Neural crest cell (in vitro differentiated cells): ENCODE measurements at regions not wholly inside any gene's neighbourhood (a gene's known extent, or its start where the extent isn't known, plus 50 kb on each side); places are given as distances from the start of the nearest gene placed in this dataset.

Experiments used
- DNase-seq: peaks from one replicate; pipeline ENCODE4 v3.0.0; 2021; ENCODE audit warnings: low read depth, mixed read lengths, low spot score
- H3K27ac Mint-ChIP-seq: one replicate; pipeline ENCODE4 v1.8.0; 2021; ENCODE audit warnings: mild to moderate bottlenecking, mixed read lengths; ENCODE audit not compliant: unreplicated experiment
- H3K27me3 Mint-ChIP-seq: 2 replicates; pipeline ENCODE4 v1.8.0; 2021; ENCODE audit warnings: low read depth, mild to moderate bottlenecking, mixed read lengths
- H3K36me3 Mint-ChIP-seq: 2 replicates; pipeline ENCODE4 v1.8.0; 2021; ENCODE audit warnings: low read depth, mild to moderate bottlenecking, mixed read lengths
- H3K4me1 Mint-ChIP-seq: 2 replicates; pipeline ENCODE4 v1.8.0; 2021; ENCODE audit warnings: mixed read lengths
- H3K4me3 Mint-ChIP-seq: one replicate; pipeline ENCODE4 v1.8.0; 2021; ENCODE audit warnings: mild to moderate bottlenecking, mixed read lengths
- H3K9me3 Mint-ChIP-seq: 2 replicates; pipeline ENCODE4 v1.8.0; 2021; ENCODE audit warnings: mixed read lengths
- TF ChIP-seq, protein P1 (sequence below): fragments of 200-600 bp; sonication (generic); conservative IDR thresholded peaks from 2 replicates; pipeline ENCODE4 v1.5.0; 2021; ENCODE audit warnings: antibody characterized with exemption, mild to moderate bottlenecking

- H3K4me3 Mint-ChIP-seq, result no peak overlapping the region
- no peaks in the 10 kb centered on the region for H3K27me3 Mint-ChIP-seq
- no peak for DNase-seq
- H3K9me3 Mint-ChIP-seq, result no peaks in the 10 kb centered on the region
- no peaks in the 10 kb centered on the region for H3K36me3 Mint-ChIP-seq
- TF ChIP-seq, protein P1, sequence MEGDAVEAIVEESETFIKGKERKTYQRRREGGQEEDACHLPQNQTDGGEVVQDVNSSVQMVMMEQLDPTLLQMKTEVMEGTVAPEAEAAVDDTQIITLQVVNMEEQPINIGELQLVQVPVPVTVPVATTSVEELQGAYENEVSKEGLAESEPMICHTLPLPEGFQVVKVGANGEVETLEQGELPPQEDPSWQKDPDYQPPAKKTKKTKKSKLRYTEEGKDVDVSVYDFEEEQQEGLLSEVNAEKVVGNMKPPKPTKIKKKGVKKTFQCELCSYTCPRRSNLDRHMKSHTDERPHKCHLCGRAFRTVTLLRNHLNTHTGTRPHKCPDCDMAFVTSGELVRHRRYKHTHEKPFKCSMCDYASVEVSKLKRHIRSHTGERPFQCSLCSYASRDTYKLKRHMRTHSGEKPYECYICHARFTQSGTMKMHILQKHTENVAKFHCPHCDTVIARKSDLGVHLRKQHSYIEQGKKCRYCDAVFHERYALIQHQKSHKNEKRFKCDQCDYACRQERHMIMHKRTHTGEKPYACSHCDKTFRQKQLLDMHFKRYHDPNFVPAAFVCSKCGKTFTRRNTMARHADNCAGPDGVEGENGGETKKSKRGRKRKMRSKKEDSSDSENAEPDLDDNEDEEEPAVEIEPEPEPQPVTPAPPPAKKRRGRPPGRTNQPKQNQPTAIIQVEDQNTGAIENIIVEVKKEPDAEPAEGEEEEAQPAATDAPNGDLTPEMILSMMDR, result no peak
- H3K27ac Mint-ChIP-seq, result no peak overlapping the region
- no peaks in the 10 kb centered on the region for H3K4me1 Mint-ChIP-seq
Observed at GRCh38 chr11:88424881-88425280, 87.3 kb upstream of the CTSC start.

DNA sequence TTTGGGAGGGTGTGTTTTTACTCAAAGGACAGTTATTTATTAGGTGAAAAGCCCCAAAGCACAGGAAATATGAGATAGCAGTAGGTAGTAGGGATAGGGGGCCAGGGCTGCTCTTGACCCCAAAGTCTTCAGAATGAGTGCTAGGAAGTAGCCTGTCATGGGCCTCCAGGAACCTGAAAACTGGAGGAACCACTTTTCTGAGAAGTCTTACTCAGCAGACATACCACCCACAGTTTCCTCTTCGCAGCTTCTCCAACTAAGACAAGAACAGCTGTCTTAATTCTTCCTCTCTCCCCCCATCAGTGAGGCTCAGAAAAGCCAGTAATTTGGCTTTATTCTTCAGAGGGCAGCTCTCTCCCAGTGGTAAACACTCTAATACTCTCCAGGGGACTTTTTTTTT lies 84.0 kb upstream of the CTSC start:
- TF ChIP-seq, protein P1, result no peak
- no peaks in the 10 kb centered on the region for H3K4me1 Mint-ChIP-seq
- DNase-seq, result no peak
- H3K27me3 Mint-ChIP-seq, result no peaks in the 10 kb centered on the region
- H3K36me3 Mint-ChIP-seq, result no peaks in the 10 kb centered on the region
- H3K4me3 Mint-ChIP-seq, result no peak overlapping the region
- H3K27ac Mint-ChIP-seq, result no peak overlapping the region
- no peaks in the 10 kb centered on the region for H3K9me3 Mint-ChIP-seq

GRCh38 chr11:88420165-88420791 lies 82.7 kb upstream of the CTSC start:
- H3K9me3 Mint-ChIP-seq, result no peaks in the 10 kb centered on the region
- no peak for DNase-seq
- H3K27me3 Mint-ChIP-seq, result no peaks in the 10 kb centered on the region
- no peaks in the 10 kb centered on the region for H3K4me1 Mint-ChIP-seq
- no peaks in the 10 kb centered on the region for H3K36me3 Mint-ChIP-seq
- TF ChIP-seq, protein P1, result no peak
- H3K27ac Mint-ChIP-seq, result no peak overlapping the region
- H3K4me3 Mint-ChIP-seq, result no peak overlapping the region

GRCh38 chr11:88418508-88418907 lies 81.0 kb upstream of the CTSC start:
- H3K36me3 Mint-ChIP-seq, result no peaks in the 10 kb centered on the region
- no peaks in the 10 kb centered on the region for H3K9me3 Mint-ChIP-seq
- TF ChIP-seq, protein P1, result no peak
- no peak for DNase-seq
- no peaks in the 10 kb centered on the region for H3K27me3 Mint-ChIP-seq
- no peak overlapping the region for H3K27ac Mint-ChIP-seq
- no peak overlapping the region for H3K4me3 Mint-ChIP-seq
- no peaks in the 10 kb centered on the region for H3K4me1 Mint-ChIP-seq

DNA sequence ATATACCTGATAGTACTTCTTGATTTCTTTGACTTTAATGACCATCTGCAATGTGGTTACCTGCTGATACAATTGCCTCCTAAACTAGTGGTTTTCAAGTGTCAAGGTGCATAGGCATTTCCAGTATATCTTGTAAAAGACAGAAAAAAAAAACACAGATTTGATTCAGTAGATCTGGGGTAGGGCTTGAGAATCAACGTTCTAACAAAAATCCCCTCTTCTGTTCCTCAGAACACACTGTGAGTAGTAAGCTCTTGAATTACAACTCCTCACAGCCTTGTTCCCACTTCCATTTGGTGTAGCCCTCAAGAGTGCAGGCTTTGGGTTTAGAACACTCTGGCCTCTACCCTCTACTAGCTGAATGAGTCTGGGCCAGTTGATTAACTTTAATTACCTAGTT lies 78.0 kb upstream of the CTSC start:
- DNase-seq, result no peak
- no peaks in the 10 kb centered on the region for H3K36me3 Mint-ChIP-seq
- no peak overlapping the region for H3K4me3 Mint-ChIP-seq
- no peaks in the 10 kb centered on the region for H3K4me1 Mint-ChIP-seq
- no peak overlapping the region for H3K27ac Mint-ChIP-seq
- H3K9me3 Mint-ChIP-seq, result peaks cover 2% of the 10 kb centered on the region
- H3K27me3 Mint-ChIP-seq, result no peaks in the 10 kb centered on the region
- TF ChIP-seq, protein P1, result no peak

DNA sequence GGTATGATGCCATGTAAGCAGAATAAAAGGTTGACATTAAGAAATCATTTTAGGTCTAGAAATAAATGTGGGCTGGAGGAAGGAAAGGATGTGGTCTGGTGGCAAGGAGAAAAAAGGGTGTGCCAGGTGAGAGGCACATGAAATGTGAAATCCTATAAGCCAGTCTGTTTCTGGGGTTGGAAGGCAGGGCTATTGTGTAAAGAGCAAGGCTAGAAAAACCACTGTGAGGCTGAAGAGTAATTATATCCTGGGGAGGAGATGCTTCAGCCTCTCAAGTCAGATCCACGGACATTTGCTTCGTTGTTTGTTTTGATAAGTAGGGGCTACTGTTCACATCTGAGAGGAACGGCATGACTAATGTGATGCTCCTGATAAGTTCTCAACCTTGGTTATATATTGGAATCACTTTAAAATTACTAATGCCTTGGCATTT lies 77.5 kb upstream of the CTSC start:
- Mint-ChIP-seq H3K36me3 (no peaks in the 10 kb centered on the region), H3K27ac (no peak overlapping the region), H3K9me3 (peaks cover 2% of the 10 kb centered on the region), H3K4me3 (no peak overlapping the region), H3K27me3 (no peaks in the 10 kb centered on the region), H3K4me1 (no peaks in the 10 kb centered on the region)
- TF ChIP-seq, protein P1, result no peak
- DNase-seq, result no peak
